ENCODE measurements at regions not wholly inside any gene's neighbourhood (a gene's known extent, or its start where the extent isn't known, plus 50 kb on each side); places are given as distances from the start of the nearest gene placed in this dataset.

GRCh38 chr1:57503337-57503736 is 79.5 kb upstream of the DAB1 start:
- no peak for TF ChIP-seq CTCF (conservative IDR thresholded peaks at IDR 0.05 in 1 of 2, IDR thresholded peaks at IDR 0.05 in 1 of 2; ENCODE audit: extremely low read depth in 1 of 2, insufficient read depth in 1 of 2, low read depth in 1 of 2, low read length in 2 of 2)
- no peak for TF ChIP-seq EZH2 (IDR thresholded peaks at IDR 0.05; ENCODE audit: borderline replicate concordance, low read length)

Measured in mammary epithelial cell (primary cell).